Mesenchymal stem cell (in vitro differentiated cells and primary cell): ENCODE measurements at regions not wholly inside any gene's neighbourhood (a gene's known extent, or its start where the extent isn't known, plus 50 kb on each side); places are given as distances from the start of the nearest gene placed in this dataset.

ENCODE experiments used
- DNase-seq: peaks from one replicate; pipeline ENCODE4 v3.0.0-alpha.2; 2013
- H2AFZ ChIP-seq: one replicate; pipeline ENCODE4 v1.6.1; 2013; ENCODE audit warnings: low read depth, mild to moderate bottlenecking, control low read depth, inconsistent platforms, low read length, moderate library complexity
- H2AK5ac ChIP-seq: 2 replicates; pipeline ENCODE4 v1.6.1; 2013; ENCODE audit warnings: low read length, moderate library complexity, mild to moderate bottlenecking, inconsistent platforms; ENCODE audit not compliant: severe bottlenecking
- H2BK120ac ChIP-seq: one replicate; pipeline ENCODE4 v1.6.1; 2013; ENCODE audit warnings: low read depth, mild to moderate bottlenecking, inconsistent platforms, low read length, moderate library complexity
- H2BK12ac ChIP-seq, 2 experiments: one replicate each; pipeline ENCODE4 v1.6.1; 2013; ENCODE audit warnings: inconsistent platforms in 2 of 2, low read length in 2 of 2, mild to moderate bottlenecking in 2 of 2, moderate library complexity in 2 of 2, control low read depth in 1 of 2
- H2BK15ac ChIP-seq: one replicate; pipeline ENCODE4 v1.6.1; 2013; ENCODE audit warnings: mild to moderate bottlenecking, low read depth, inconsistent platforms; ENCODE audit not compliant: poor library complexity, severe bottlenecking
- H2BK5ac ChIP-seq: 2 replicates; pipeline ENCODE4 v1.6.1; 2013; ENCODE audit warnings: low read depth, mild to moderate bottlenecking, low read length, control low read depth, inconsistent platforms; ENCODE audit not compliant: poor library complexity, severe bottlenecking
- H3K14ac ChIP-seq, 2 experiments: one replicate each; pipeline ENCODE4 v1.6.1; 2013; ENCODE audit warnings: inconsistent platforms in 2 of 2, low read length in 2 of 2, control low read depth in 1 of 2, mild to moderate bottlenecking in 1 of 2, moderate library complexity in 1 of 2
- H3K18ac ChIP-seq, 2 experiments: one replicate each; pipeline ENCODE4 v1.6.1; 2013; ENCODE audit warnings: inconsistent platforms in 2 of 2, low read length in 2 of 2, control low read depth in 1 of 2, low read depth in 1 of 2, mild to moderate bottlenecking in 1 of 2
- H3K23ac ChIP-seq, 2 experiments: one replicate each; pipeline ENCODE4 v1.6.1; 2013; ENCODE audit warnings: inconsistent platforms in 2 of 2, low read length in 2 of 2, mild to moderate bottlenecking in 2 of 2, moderate library complexity in 2 of 2, control low read depth in 1 of 2
- H3K27ac ChIP-seq: 2 replicates; pipeline ENCODE4 v1.5.1; 2013; ENCODE audit warnings: mild to moderate bottlenecking, moderate library complexity, low read length, control low read depth, inconsistent platforms; ENCODE audit not compliant: poor library complexity, severe bottlenecking
- H3K27me3 ChIP-seq, 2 experiments: 2 replicates each; pipeline versions ENCODE4 v1.6.1 to v1.7.0; 2013; ENCODE audit warnings: low read length in 2 of 2, mild to moderate bottlenecking in 2 of 2, moderate library complexity in 2 of 2, control low read depth in 1 of 2, inconsistent platforms in 1 of 2; ENCODE audit not compliant: control insufficient read depth in 1 of 2, insufficient read depth in 1 of 2
- H3K36me3 ChIP-seq, 2 experiments: 2 replicates each; pipeline versions ENCODE4 v1.6.1 to v1.7.0; 2013; ENCODE audit warnings: low read length in 2 of 2, control low read depth in 1 of 2, inconsistent platforms in 1 of 2, low read depth in 1 of 2, mild to moderate bottlenecking in 1 of 2; ENCODE audit not compliant: insufficient read depth in 2 of 2, control insufficient read depth in 1 of 2
- H3K4ac ChIP-seq, 2 experiments: one replicate each; pipeline ENCODE4 v1.6.1; 2013; ENCODE audit warnings: inconsistent platforms in 2 of 2, low read length in 2 of 2, mild to moderate bottlenecking in 2 of 2, moderate library complexity in 2 of 2, control low read depth in 1 of 2, low read depth in 1 of 2
- H3K4me1 ChIP-seq: 2 replicates; pipeline ENCODE4 v1.6.1; 2013; ENCODE audit warnings: low read depth, low read length, control low read depth; ENCODE audit not compliant: control insufficient read depth, insufficient read depth
- H3K4me2 ChIP-seq: 2 replicates; pipeline ENCODE4 v1.6.1; 2013; ENCODE audit warnings: low read length, mild to moderate bottlenecking, inconsistent platforms; ENCODE audit not compliant: poor library complexity, severe bottlenecking
- H3K4me3 ChIP-seq, 2 experiments: 2 replicates each; pipeline versions ENCODE4 v1.5.1 to v1.7.0; 2013; ENCODE audit warnings: low read length in 2 of 2, mild to moderate bottlenecking in 2 of 2, control low read depth in 1 of 2, low read depth in 1 of 2; ENCODE audit not compliant: insufficient read depth in 1 of 2
- H3K79me1 ChIP-seq: replicated peaks from 2 replicates; pipeline ENCODE4 v1.6.1; 2013; ENCODE audit warnings: mild to moderate bottlenecking, control low read depth, low read length, inconsistent platforms; ENCODE audit not compliant: poor library complexity, severe bottlenecking
- H3K9ac ChIP-seq: 2 replicates; pipeline ENCODE4 v1.7.0; 2013; ENCODE audit warnings: mild to moderate bottlenecking, low read length, moderate library complexity
- H3K9me3 ChIP-seq: 2 replicates; pipeline ENCODE4 v1.7.0; 2013; ENCODE audit warnings: mild to moderate bottlenecking, low read length; ENCODE audit not compliant: control insufficient read depth
- H4K8ac ChIP-seq: one replicate; pipeline ENCODE4 v1.6.1; 2013; ENCODE audit warnings: inconsistent platforms, mild to moderate bottlenecking, low read length, moderate library complexity
- H4K91ac ChIP-seq: one replicate; pipeline ENCODE4 v1.6.1; 2013; ENCODE audit warnings: mild to moderate bottlenecking, low read length, inconsistent platforms
- WGBS: methylation state at CpG from one replicate; pipeline ENCODE4 v1.1.7; 2013; ENCODE audit warnings: mixed read lengths; 5-methylcytosine and 5-hydroxymethylcytosine counted together

- no peak overlapping the region for H3K9ac ChIP-seq
- no peak overlapping the region for H2AFZ ChIP-seq
- H3K27me3 ChIP-seq = no peaks in the 10 kb centered on the region
- H2BK15ac ChIP-seq = no peak overlapping the region
- 94% methylated on average over 3 of the region's 3 CpGs for WGBS
- H3K9me3 ChIP-seq = peaks cover 15% of the 10 kb centered on the region
- no peak overlapping the region for H3K4me2 ChIP-seq
- no peak overlapping the region for H2BK12ac ChIP-seq
- no peak overlapping the region for H3K4me3 ChIP-seq
- no peaks in the 10 kb centered on the region for H3K4me1 ChIP-seq
- H4K91ac ChIP-seq = no peak overlapping the region
- no peak overlapping the region for H3K4ac ChIP-seq
- H3K14ac ChIP-seq = no peak overlapping the region
- H4K8ac ChIP-seq = no peak overlapping the region
- DNase-seq = no peak
- no peak overlapping the region for H2AK5ac ChIP-seq
- H3K23ac ChIP-seq = no peak overlapping the region
- H2BK120ac ChIP-seq = no peak overlapping the region
- H3K18ac ChIP-seq = no peak overlapping the region
- H3K79me1 ChIP-seq = peaks cover 16% of the 10 kb centered on the region
- H3K36me3 ChIP-seq = peaks cover 4 to 23% of the 10 kb centered on the region in 2 experiments
- H2BK5ac ChIP-seq = no peak overlapping the region
- no peak overlapping the region for H3K27ac ChIP-seq
Observed at GRCh38 chr3:185309795-185310194, 53.1 kb upstream of the MAP3K13 start.

GRCh38 chr3:185311991-185312390 lies 50.9 kb upstream of the MAP3K13 start:
- Histone ChIP-seq H2BK5ac (no peak overlapping the region), H3K79me1 (peaks cover 18% of the 10 kb centered on the region), H4K91ac (no peak overlapping the region), H3K4ac (no peak overlapping the region), H3K18ac (no peak overlapping the region), H3K36me3 (peaks cover 4 to 9% of the 10 kb centered on the region in 2 experiments), H3K4me2 (no peak overlapping the region), H3K27me3 (no peaks in the 10 kb centered on the region), H2BK15ac (no peak overlapping the region), H2AFZ (no peak overlapping the region), H3K9me3 (peaks cover 14% of the 10 kb centered on the region), H2AK5ac (no peak overlapping the region), H3K4me1 (no peaks in the 10 kb centered on the region), H3K4me3 (no peak overlapping the region), H4K8ac (no peak overlapping the region), H3K9ac (no peak overlapping the region), H3K14ac (no peak overlapping the region), H3K23ac (no peak overlapping the region), H3K27ac (no peak overlapping the region), H2BK12ac (no peak overlapping the region), H2BK120ac (no peak overlapping the region)
- WGBS = 91% methylated on average over 3 of the region's 3 CpGs
- no peak for DNase-seq
